HG03378 (cell line): ENCODE measurements at regions not wholly inside any gene's neighbourhood (a gene's known extent, or its start where the extent isn't known, plus 50 kb on each side); places are given as distances from the start of the nearest gene placed in this dataset.
"Not testable (repeated sequence)": the region's sequence is repeated elsewhere in the genome, so short reads cannot be mapped to it uniquely, and the experiment has no call there.

Experiments used
- ATAC-seq: cut with Tn5 transposase; IDR thresholded peaks from one replicate; pipeline ENCODE4 v1.9.1; 2021; ENCODE audit warnings: mild to moderate bottlenecking, moderate library complexity; ENCODE audit not compliant: unreplicated experiment

DNA sequence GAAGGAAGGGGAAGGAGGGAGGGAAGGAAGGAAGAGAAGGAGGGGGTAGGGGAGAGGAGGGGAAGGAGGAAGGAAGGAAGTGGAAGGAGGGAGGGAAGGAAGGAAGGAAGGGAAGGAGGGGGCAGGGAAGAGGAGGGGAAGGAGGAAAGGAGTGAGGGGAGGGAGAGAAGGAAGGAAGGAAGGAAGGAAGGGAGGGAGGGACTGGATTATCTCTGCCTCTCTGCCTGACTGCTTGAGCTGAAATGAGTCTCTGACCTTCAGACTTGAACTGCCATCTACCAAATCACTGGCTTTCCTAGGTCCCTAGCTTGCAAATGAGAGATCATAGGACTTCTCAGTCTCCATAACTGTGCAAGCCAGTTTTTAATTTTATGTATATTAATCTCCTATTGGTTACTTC is 436.8 kb downstream of the PREX1 start:
- no peak for ATAC-seq

DNA sequence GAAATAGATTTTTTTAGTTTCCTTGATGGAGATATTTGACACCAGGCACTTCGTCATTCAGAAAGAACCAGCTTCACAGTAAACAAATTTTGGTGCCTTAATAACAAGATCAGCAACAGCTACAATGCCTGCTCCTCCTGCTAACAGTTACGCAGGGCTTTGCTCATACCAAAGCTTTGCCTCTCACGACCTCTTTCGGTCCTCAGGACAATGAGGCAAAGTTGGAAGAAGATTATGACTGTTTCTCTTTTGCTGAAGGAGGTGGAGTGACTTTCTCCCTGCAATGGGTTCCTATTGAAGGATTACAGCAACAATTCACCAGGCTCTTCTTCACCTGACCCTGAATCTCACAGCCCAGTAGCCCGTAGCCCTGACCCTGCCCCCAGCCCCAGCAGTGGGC is 440.1 kb downstream of the PREX1 start:
- no peak for ATAC-seq

DNA sequence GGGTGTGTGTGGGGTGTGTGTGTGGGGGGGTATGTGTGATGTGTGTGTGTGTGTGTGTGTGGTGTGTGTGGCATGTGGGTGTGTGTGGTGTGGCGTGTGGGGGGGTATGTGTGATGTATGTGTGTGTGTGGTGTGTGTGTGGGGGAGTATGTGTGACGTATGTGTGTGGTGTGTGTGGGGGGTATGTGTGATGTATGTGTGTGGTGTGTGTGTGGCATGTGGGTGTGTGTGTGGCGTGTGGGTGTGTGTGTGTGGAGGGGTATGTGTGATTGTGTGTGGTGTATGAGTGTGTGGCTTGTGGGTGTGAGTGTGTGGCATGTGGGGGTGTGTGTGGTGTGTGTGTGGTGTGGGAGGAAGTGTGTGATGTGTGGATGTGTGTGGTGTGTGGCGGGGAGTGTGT is 442.3 kb downstream of the PREX1 start:
- ATAC-seq, result no peak

DNA sequence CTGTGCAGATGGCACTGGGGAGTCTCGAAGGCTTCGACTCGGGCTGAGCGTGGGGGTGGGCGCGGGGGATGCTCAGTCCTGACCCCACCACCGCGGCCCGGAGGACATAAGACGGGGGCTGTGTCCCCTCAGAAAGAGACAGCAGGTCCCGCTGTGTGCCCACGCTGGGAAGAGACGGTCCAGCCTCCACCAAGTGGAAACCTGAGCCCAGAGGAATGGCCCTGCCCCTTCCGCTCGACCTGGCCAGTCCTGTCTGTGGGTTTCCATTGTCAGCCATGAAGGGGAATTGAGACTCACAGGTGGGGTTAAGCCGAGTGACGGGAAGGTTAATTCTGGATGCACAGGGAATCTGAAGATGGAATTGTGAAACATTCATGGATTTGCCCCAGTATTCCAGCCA is 442.7 kb downstream of the PREX1 start:
- no peak for ATAC-seq

DNA sequence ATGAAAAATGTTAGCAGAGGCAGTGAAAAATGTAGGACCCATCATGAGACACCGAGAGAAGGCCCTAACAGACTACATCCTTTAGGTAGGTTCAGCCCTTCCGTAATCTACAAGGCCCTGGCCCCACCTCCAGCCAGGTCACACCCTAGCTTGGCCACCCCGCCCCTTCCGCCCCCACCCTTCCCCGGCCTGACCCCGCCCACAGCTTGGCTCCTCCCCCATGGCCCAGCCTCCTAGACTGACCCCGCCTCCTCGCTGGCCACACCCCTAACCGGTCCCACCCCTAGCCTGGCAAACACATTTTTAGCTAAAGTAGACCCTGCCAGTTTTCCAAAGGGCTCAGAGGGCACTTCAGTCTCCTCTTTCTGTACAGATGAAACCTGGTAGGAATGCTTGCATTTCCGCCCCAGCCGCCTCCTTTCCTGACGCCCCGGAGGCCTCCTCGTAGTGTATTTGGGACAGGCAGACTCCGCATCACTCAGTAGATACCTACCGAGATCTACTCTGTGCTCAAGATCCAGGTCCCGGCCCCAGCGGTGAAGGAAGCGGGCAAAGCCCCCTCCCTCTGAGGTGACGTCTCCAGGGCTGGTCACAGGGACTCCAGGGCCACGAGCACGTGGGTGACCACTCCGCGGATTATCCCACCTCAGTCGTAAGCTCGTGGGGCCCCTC is 443.5 kb downstream of the PREX1 start:
- no peak for ATAC-seq

DNA sequence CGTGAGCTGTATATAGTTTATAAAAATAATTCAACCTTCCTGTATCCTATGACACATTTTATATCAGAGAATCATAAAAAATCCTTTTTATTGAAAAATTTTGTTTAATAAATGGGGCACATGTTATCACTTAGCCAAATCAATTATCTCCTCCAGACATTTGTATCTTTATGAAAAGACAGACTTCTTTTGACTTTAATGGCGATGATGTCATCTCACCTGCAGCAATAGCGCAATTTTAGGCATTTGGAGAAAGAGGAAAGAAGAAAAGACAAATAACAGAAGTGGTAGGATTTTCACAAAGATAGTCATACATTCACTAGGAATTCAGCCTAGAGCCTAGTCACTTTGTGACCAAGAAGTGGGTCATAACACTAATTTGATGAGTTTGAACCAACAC is 444.5 kb downstream of the PREX1 start:
- no peak for ATAC-seq

DNA sequence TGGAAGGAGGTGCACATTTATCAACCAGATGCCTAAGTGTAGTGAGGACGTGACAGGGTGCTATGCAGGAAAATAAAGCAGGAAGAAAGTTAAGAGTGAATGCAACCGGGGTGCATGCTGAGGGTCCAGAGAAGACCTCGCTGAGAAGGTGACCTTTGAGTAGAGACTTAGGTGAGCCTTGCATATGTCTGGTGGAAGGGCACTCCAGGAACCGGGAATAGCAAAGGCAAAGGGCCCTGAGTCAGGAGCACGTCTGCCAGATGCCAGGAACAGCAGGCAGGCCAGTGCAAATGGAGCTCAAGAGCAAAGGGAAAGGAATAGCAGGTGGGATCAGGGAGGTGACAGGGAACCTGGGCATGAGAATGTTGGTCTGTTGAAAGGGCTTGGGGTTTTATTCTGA is 445.5 kb downstream of the PREX1 start:
- no peak for ATAC-seq

DNA sequence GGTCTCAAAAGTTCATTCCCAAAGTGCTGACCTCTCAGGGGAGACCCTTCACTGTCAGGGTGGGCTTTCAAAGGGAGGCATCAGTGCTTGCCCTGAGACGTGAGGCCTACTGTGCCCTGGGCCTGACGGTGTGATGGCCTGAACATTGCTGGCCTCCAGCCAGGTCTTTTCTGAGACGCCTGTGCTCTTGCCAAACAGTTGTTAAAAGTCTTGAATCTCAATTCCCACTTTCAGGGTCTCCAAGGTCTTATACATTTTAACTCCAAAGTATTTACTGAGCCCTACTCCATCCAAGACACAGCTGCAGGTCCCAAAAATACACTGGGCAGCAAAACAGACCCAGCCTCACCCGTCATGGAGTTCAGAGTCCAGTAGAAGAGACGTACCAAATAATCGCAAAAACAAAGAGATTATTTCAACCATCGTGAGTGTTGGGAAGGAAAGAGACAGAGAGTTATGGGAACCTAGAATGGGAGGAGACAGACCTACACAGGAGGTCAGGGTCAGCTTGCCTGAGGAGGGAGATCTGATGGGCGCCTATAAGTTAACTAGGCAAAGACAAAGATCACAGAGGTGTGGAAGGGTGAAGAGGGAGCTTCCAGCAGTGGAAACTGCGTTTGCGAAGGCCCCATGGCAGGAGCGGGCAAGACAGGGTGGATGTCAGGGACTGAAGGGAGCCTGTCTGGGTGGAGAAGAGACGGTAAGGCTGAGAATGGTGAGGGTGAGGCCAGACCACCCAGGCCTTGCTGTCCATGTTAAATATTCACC is 446.3 kb downstream of the PREX1 start:
- ATAC-seq, result no peak

DNA sequence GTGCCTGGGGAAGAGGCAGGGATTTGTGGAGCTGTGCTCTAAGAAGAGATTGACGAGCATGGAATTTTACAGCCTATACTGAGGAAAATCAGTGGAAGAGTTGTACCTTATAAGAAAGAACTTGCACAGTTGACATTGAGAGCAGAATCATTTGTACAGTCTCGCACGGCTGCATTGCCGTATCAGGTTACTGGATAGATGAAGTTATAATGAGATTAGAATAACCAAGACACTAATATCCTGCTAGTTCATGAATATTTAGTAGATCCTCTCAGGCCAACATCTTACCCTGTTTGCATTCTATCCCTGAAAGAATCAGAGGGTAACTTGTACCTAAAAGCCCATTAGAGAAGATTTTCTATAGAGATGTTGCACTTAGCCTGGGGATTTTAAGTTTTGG is 447.1 kb downstream of the PREX1 start:
- ATAC-seq, result no peak

DNA sequence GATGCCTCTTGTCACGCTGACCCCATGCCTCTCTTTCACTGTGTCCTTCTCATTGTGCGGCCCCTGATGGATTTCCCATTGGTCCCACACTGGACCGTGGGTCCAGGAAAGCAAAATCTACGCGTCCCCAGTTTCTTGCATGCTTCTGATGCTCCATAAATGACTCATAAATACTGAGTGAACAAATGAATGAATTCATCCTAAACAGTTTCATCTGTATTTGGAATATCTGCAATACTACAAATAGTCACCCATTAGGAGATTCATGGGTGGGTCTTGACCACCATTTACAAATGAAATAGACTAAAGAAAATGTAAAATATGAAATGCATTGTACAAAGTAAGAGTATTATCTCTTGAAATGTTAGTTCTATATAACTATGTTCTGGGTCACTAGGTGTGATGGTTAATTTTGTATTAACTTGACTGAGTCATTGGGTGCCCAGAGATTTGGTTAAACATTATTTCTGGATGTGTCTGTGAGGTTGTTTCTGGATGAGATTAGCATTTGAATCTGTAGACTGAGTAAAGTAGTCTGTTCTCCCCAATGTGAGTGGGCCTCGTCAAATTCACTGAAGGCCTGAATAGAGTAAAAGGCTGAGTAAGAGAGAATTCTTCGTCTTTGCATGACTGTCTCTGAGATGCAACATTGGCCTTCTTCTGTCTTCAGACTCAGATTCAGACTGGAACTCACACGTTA is 448.7 kb downstream of the PREX1 start:
- no peak for ATAC-seq

DNA sequence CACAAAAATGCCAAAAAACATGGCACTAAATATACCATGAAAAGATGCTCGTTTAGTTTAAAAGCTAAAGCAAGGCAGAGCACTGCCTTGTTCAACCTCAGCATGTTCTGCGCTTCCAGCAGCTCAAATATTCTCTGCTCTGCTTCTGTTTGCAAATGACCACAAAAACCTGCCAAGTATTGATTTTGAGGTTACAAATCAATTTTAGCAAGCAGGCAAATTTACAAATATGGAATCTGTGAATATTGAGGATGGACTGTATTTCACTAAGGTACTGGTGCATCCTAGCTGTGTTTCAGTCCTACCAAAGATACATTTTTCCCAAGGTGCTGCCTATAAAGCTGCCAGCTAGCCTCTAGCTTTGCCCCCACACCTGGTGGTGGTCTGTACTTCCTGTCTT is 449.9 kb downstream of the PREX1 start:
- ATAC-seq, result no peak

DNA sequence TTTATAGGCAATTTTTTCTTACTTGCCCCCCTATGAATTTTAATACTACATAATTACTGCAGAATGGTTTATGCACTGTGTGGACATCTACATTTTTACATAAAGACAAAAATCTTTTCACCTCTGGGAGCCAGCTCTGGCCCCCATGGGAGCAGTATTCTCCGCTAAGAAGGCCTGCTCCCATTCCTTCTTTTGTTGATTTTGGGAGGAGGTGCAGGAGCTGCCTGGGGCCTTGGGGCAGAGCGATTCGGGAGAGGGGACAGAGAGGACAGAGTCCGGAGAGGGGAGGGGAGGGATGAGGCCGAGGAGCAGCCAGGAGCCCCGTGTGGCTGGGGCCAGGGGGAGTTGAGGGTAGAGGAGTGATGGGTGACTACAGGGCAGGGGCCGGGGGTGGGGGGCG is 452.0 kb downstream of the PREX1 start:
- no peak for ATAC-seq

DNA sequence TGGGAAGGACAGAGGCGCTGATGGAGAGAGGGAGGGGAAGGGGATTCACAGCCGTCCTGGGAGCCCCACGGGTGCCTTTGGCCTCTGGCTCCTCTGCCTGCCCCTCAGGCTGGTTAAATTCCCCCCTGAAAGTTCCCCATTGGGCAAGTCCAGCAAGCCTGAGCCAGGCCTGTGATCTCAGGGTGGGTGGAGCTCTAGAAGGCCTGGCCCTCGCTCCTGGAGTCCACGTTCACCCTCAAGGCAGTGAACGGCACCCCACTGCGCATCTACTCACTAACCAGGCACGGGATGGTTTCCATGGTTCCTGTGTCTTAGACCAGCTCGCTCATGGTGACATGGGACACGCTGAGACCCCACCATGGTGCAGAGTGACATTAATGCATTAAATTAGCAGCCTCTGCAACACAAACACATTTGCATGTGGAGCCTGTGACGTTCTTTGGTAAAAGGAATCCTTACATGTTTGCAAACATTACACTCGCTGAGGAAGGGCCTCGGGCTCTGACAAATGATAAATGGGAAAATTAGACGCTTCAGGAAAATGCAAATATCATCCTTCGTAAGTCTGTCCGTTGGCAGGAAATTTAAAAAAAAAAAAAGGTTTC is 452.7 kb downstream of the PREX1 start:
- no peak for ATAC-seq

DNA sequence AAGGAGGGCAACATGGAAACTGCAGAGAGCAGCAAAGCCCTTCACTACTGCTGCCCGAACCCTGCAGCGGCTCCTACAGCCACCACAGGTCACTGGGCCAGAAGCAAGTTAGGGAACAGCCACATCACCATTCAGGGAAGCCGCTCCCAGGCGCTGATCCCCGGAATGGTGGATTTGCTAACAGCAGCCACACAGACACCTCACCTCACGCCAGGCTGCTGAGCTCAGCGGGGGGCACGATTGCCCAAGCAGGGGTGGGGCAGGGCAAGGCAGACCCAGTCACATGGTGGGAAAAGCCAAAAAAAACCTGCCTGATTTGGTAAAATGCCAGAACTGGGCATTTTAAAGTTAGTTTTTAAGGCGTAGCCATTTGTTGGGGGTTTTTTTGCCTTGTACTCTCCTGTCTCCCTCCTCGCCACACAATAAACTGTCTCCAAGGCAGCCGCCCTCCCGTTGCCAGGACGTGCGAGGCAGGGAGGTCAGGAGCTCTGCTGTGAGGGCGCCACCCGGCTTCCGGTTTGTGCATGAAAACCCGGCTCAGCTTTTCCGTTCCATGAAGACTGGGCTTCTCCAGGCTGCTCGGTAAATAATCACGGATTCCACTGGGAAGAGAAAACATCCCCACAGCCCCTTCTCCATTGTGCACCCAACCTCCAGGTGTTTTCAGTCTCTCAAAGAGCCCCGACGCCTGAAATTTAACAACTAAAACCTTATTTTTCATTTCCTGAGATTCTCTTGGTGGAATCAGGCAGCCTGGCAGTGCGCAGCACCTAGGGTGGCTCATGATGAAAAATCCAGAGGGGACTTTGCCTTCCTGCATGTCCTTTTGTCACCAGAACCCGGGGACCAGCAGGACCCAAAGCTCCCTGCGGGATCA is 453.5 kb downstream of the PREX1 start:
- not testable (repeated sequence) for ATAC-seq

DNA sequence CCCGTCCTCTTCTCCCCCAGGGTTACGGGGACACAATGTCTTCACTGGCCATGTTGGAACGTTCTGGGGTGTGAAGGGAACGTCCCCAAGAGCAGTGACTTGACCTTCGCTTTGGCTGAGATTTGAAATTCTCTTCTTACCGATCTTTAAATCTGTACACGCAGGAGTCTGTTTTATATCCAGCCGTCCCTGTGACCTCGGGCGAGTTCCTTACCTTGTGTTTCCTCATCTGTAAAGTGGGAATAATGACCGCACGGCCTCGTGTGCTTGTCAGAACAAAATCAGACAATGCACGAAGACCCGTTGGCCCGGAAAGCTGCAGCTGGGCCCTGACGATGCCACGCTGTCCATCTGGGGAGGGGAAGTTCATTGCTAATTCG is 454.3 kb downstream of the PREX1 start:
- no peak for ATAC-seq

DNA sequence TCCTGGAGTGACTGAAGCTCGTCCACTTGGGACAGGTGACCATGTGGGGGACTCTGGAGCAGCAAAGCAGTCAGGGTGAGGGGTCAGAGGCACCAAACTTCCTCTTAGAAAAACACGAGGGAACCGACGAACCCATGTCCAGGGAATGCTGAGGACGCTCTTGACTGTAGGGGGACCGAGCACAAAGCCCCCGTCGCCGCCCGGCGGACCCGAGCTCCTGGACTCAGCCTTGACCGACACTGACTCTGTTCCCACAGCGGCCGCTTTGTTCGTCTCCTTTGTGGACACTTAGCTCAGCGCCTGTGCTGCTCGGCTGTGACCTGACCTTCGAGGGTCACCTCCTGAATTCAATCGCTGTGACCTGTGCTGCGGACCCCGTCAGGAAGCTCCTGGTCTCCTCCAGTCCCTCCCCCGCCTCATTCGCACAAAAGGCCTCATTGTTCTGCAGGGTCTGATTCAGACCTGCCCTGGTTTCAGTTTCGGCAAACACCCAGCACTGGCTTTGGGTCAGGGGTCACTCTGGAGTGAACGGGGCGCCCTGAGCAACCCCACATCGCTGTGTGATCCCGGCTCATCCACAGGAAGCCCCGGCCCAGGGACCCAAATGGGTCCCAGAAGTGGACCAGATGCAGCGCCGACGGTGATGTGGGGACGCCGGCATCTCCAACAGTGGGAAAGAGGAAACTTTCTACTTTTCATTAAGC is 454.8 kb downstream of the PREX1 start:
- not testable (repeated sequence) for ATAC-seq

DNA sequence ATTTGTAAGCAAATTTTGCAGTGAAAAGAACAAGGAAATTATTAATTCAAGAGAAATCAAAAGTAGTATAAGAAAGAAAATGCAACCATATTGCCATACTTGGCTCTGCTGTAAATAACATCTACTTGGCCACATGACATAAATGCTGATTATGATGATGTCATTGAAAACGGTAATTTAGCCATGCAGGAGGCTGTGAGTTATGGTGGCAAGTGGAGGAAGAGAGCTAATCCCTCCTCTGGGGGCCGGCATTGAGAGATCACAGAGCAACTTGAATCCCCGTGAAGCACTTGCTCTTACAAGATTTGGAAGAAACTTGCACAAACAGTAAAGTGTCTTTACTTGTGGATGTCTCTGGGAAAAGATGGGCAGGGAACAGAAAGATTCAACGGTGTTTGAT is 456.6 kb downstream of the PREX1 start:
- ATAC-seq, result no peak

DNA sequence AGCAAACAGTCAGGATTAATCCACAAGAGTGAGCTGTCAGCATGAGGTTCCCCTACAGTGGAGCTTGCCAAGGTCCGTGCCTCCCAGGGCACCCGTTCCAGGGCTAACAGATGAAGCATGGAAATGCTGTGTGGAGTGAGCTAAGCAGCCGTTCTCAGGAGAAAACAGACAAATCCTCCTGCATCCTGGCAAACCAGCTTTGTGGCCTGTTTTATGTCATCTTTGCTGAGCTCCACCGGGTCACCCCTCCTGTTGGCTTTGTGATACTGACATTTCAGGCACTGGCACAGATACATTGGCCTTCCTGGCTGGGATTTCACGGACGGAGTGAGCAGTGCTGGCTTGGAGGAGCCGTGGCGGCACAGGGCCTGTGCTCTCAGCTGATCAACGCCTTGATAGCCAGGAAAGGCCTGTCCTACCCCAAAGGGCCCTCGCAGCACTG is 459.2 kb downstream of the PREX1 start:
- ATAC-seq, result not testable (repeated sequence)

DNA sequence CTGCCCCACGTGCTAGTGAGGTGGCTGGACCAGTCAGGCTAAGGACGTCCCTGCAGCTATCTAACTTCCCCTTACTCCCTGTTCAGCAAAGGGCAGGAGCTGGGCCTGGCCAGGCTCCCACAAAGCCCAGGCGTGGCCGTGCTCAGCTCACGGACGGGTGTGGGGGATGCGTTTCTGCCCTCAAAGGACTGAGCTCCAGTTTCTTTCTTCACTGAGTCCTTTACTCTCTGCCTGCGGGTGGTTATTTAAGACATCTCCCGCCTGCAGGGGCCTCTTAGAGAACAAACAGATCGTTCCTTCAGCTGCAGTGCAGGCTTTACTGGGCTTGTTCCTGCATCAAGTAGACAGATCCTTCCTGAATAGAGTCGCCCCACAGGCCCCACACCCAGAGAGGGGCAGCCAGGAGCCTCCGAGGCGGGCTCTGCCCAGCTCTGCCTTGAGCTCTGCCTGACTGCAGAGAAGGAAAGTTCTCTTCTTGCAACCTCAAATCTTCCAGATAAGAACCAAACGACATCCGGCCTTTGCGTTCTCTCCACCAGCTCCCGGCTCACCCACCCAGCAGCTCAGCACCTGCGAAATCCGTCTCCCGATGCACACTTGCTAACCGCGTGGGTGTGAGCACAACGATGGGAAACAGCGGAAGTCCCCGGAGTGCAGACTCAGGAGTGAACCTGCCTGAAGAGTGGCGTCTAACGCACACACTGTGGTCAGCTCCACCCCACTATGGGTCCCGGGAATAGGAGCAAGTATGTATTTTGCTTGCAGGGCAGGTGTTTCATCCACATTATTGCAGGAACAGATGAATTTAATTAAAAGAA is 460.0 kb downstream of the PREX1 start:
- not testable (repeated sequence) for ATAC-seq
